Posterior vena cava (tissue), 2 donors: ENCODE measurements at regions not wholly inside any gene's neighbourhood (a gene's known extent, or its start where the extent isn't known, plus 50 kb on each side); places are given as distances from the start of the nearest gene placed in this dataset.

ENCODE experiments used
- DNase-seq: peaks from one replicate; pipeline ENCODE4 v3.0.0-alpha.2; 2020; ENCODE audit warnings: low spot score
- intact Hi-C, 2 donors: fragments of 100-400 bp; cut with DNase I; formaldehyde crosslinking; loops; one replicate each; pipeline versions ENCODE4 v1.14.1 to v1.14.2; 2022 to 2023
- donor health status: DM: yes; HTN: yes; CAD: no.
- donor health status: DM: yes; HTN: yes; CAD: no.

DNA sequence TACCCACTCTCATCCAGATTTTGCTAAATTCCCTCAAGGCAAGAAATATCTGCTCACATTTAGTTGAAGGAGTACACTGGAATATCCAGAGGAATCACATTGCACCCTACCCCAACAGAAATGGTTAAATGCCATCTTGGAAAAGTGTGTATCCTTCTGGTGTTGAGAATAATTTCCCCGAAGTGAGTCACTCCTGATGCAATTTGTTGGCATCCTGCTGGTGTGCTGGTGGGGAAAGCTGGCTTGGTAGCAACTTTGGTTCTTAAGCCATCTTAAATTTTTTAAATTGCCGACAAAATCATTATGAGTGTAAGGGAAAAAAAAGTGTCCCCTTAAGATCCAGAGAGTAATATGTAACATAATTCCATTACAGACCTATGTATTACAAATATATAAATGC lies 337.3 kb upstream of the DACH1 start:
- intact Hi-C loops: no loop called here
- no peak for DNase-seq

DNA sequence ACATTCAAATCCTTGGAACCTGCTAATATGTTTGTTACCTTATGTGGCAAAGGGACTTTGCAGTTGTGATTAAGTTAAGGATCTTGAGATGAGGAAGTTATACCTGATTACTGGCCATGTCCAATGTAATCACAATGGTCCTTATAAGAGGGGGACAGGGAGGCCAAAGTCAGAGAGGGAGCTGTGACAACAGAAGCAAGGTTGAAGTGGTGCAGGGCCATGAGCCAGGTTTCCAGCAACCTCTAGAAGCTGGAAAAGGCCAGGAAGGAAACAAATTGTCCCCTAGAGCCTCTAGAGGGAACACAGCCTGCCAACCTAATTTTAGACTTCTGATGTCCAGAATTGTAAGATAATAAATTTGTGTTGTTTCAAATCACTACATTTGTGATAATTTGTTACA lies 334.7 kb upstream of the DACH1 start:
- no peak for DNase-seq
- intact Hi-C loops: no loop called here

DNA sequence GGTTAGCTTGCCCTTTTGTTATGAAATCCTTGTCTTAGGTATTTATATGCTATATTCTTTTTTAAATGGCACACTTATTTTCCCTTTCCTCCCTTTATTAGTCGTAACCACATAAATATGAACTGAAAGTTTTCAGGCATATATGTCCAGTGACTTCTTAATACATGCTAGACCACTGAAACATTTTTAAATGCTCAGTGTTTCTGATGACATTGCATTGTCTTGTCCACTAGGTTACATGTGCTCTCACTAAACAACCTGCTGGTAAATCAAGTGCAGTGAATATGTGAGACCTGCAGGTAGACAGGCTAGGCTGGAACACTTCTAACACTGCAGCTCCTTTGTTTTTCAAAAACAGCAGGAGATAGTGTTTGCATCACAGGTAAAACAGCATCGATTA lies 332.6 kb upstream of the DACH1 start:
- no peak for DNase-seq
- intact Hi-C loops: no loop called here

DNA sequence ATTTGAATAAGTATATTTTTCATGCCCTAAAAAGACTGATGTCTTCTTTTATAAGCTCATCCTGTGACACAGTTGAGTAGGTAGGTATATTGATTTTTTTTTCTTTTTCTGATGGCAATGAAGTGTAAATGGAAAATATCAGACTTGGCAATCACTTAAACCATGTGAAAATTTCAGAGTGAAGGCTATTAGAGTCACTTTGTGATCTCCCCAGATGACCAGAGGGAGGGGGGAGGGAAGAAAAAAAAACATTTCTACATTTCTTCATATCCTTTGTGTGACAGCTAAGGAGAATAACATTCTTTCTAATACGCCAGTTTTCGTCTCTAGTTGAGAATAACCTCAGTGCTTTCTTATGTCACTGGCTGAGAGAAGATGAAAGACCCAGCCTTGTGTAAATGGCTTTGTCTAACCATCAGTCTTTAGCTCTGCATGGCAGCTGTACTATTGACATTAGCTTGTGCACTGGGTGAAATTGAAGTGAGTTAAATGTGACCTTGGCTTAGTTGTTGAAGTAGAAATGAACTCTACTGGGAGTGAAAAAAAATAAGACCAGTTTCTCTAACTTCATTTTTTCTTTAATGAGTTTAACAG lies 332.1 kb upstream of the DACH1 start:
- intact Hi-C loops: no loop called here
- DNase-seq: no peak

DNA sequence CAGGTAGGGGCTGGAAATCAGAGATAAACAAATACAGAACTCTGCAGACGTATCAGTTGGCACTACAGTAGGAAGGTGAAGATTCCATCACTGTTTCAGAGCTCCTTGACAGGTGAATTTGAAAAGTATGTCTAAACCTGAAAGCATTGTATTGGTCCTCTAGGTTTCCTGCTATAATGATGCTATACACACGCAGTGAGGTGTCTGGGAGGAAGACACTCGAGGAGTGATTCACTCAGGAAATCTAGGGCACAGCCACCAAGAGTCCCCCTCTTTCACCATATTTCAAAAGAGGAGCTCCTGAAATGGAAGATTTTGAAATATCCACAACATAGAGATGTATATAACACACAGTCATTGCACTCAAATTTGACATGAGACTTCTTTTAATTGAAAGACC lies 331.0 kb upstream of the DACH1 start:
- no peak for DNase-seq
- intact Hi-C loops: no loop called here

DNA sequence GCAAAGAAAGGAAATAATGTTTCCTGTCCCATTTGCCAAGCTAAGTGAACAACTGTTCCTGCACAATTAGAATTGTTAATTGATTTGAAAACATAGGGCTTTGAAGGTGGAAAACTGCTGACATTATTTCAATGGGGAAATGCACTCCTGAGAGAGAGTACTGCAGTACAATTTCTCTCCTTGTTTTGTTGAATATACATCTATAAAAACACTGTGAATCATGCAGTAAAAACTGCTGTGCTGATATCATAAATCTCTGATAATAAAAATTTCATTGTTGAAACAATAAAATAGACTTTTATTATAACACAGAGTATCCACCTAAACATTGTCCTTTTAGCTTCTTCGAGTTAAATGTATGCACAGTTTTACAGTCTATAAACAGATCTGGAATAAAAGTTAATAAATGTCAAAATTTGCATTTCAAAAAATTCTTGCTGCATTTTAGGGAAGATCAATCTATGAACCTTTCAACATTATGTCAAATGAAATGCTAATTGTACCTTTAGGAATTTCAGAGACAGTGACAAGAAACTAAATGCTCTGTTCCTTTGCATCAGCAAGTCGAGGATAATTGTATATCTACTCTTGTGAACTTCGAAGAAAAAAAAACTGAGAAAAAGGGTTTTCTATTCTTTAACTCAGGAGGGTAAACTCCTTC lies 328.2 kb upstream of the DACH1 start:
- DNase-seq: no peak
- intact Hi-C loops: no loop called here

DNA sequence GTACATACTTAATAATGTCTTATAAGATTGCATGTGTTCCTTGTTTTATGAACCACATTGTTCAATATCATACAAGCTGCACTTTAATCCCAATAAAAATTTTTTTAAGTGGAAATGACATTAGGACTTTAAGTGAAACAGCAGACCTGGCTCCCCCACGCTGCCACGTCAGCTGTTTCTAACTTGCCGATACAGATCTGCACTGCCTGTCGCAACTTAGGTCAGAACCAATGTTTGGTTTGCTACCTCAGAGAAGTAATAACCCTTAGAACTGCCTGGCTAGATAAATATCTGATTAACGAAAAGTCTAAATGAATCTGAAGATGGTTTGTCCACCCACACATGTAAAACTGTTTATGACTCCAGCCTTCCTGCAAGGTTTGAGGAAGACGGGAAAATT lies 327.5 kb upstream of the DACH1 start:
- DNase-seq: no peak

DNA sequence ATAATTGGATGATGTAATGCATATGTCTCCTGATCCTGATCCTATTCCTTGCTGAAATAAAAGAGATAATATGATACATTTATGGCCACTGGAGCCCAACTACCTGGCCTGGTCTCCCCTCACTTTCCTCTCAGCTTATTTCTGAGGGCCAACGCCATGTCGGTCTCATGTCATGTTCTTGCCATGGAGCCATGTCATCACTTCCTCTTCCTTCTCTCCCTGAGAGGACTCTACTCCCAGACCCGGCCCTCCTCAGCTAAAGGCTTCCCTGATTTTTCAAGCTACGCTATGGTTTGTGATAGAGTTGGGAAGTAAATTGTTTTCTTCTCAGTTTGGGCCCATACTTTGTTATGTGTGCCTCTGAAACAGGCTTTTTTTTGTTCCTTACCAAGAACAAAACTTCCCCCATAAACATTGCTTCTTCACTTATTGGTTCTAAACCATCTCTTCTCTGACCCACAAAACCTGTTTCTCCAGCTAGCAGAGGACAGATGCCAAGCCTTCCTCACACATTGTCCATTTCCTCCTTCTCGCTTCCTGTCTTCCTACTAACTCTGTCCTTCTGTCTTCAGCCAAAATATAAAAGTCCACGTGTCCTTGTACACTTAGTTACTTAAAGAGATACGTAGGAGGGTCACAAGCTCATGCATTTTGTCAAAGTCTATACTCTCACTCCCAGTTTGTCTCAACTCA lies 319.9 kb upstream of the DACH1 start:
- intact Hi-C loops: no loop called here

More for the DNA sequence above, 327.5 kb upstream of the DACH1 start:
- intact Hi-C loops: no loop called here

DNA sequence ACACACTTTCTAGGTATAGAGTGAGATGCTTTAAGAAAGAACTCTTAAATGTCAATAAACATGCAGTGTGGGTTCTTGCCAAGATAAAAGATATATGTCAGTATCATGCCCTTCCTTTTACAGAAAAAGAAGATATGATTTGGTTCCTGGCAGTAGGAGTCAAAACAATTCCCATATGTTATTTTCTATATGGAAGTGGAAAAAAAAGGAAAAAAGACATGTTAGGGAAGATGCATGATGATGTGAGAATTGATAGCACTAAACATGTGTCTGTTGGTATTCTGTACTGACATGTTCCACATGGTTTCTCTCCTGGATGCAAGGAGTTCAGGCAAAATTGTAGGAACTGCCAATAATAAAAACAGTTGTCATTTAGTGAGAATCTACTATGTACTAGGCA lies 318.8 kb upstream of the DACH1 start:
- intact Hi-C loops: no loop called here
- no peak for DNase-seq

More for the DNA sequence above, 319.9 kb upstream of the DACH1 start:
- DNase-seq: no peak

DNA sequence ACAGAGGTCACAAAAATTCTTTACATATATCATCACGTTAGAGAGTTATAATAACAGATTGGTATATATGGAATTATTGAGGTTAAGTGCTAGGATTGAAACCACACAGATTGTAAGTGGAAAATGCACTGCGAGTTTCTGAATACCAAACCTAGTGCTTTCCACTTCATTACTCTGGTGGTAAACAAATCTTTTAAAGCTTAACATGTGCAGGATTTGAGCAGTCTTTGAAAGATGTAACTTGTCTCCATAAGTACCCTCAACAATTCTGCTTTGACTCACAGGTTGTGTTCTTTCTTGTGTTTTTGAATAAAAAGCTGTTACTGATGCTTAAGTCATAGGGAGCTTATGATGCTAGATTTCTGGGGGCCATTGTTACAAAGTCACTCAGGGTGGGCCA lies 314.7 kb upstream of the DACH1 start:
- intact Hi-C loops: no loop called here
- no peak for DNase-seq

DNA sequence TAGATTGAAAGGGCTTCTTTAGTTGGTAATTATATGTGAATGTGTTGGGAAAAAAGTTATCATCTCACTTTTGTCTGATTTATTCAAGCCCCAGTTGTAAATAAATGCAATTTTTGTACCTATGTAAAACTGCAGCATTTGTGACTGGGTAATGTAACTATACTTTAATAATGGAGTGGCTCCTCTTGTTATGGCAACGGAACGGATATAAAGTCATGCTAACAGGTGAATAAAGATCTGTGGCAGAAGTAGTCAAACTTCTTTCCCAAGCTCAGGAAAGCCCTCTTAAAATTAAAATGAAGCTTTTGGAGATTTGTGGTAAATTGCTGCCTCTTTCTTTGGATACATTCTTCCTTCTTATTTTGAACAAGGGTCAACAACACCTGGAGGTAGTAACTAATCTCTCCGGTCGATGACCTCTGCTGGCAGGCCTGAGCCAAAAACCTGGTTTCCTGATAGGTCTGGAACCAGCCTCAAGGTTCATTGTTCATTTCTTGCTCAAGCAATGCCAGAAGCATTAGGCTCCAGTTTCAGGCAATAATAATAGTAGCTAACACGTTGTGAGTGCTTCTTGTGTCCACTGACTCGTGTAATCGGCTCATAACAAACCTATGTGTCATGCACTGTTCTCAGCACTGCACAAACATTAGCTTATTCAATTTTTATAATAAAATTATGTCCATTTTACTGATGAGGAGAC lies 313.4 kb upstream of the DACH1 start:
- no peak for DNase-seq
- intact Hi-C loops: no loop called here

DNA sequence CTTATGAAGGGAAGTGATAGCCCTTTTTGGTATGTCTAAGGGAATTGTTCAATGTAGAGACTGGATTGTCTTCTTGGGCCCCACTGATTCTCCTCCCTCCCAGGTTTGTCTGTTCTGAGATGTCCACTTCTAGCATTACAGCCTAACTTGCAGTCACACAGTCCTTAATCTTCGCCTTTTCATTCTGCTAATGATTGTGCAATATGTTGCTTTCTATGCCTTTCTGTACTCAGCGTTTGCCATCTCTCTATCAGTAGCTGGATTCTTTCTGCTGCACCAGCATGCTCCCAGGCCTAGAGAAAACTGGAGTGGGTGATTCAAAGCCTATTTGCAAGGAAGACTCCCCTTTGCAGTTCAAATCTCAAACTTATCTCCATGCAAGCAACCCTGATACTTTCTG lies 307.5 kb upstream of the DACH1 start:
- intact Hi-C loops: loop anchor here in 1 of 2 donors (5.0 kb wide), 1 partner anchor 527 kb away; no protein-coding TSS in a partner anchor
- no peak for DNase-seq

DNA sequence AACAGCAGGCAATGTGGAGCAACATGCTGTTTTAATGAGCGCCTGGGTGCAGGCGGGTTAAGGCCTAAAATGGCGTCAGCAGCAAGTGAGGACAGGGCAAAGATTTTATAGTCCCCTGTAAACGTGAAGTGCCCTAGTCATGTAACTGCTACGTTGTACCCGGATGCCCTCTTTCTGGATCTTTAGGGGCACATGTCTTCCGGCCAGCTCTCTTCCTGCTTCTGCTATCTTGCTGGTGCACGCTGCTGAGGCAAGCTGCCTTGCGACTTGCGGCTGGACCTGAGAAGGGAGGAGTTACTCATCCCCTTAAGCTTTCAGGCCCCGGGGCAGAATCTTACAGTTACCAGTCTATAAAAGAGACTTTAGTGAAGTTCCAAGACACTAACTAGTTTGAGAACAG lies 303.6 kb upstream of the DACH1 start:
- intact Hi-C loops: loop anchor here in 1 of 2 donors (5.0 kb wide), 1 partner anchor 523 kb away; no protein-coding TSS in a partner anchor
- DNase-seq: no peak

DNA sequence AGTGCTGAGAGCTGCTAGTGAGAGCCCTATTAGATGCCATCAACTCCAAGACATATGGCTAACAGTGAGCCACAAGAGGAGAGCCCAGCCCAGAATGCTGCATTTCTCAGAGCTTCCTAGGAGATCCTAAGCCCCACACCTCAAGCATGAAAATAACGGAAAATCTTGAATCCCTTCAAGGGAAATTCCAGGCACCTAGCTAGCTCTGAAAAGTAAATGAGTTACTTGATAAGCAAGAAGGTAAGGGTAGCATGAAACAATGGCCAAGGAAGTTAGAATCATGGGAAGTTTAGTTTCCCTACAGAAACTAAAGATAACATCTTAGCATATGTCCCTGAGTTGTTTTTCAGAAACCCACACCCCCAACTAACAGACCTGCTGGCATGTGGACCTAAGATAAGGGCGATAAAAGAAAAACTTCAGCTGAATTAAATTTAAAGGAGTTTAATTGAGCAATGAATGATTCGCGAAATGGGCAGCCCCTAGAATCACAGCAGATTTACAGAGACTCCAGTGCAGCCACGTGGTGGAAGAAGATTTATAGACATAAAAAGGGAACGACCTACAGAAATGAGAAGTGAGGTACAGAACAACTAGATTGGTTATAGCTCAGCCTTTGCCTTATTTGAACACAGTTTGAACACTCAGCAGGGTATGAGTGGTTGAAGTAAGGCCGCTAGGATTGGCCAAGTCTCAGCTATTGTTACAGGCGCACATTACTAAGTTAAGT lies 301.3 kb upstream of the DACH1 start:
- intact Hi-C loops: loop anchor here in 1 of 2 donors (5.0 kb wide), 1 partner anchor 1236 kb away; no protein-coding TSS in a partner anchor
- DNase-seq: no peak

DNA sequence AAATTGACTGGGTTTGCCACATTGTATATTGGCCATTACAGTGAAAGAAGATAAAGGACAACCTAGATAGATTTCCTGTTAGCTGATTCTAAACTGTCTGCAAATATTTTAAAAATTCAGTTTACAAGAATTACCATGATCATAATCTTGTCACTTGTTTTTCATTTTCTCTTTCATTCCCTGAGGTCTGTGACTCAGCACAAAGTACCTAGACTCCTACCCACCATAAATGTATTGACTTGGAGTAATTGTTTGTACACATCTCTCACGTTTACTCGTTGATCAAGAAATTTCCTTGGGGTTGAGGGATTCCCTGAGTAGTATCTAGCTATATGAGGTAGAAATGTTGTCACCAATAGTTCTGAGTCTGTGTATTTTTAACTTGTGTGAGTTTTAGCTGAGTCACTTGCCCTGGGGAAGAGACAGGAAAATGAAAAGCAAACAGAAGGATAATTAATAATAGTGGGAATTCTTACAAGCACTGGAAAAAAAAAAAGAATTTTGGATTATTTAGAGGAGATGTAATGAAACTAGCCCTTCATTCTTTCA lies 299.2 kb upstream of the DACH1 start:
- no peak for DNase-seq
- intact Hi-C loops: loop anchor here in 1 of 2 donors (5.0 kb wide), 1 partner anchor 1234 kb away; no protein-coding TSS in a partner anchor

DNA sequence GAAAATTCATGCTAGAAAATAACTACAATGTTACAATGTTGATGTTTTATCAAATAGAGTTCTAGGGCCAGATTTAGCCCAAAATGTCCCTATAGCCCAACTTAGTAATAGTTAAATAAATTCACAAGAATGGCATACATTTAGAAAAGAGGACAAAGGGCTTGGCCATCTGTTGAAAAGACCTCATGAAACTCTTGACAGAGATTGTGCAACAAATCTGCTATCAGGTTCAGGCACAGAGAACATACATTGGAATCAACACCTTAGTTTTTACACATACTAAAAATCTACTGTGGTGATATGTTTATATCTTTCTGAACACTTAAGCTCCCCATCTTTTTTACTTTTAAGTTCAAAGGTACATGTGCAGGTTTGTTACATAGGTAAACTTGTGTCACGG lies 298.3 kb upstream of the DACH1 start:
- intact Hi-C loops: loop anchor here in 1 of 2 donors (5.0 kb wide), 1 partner anchor 1233 kb away; no protein-coding TSS in a partner anchor
- DNase-seq: no peak

DNA sequence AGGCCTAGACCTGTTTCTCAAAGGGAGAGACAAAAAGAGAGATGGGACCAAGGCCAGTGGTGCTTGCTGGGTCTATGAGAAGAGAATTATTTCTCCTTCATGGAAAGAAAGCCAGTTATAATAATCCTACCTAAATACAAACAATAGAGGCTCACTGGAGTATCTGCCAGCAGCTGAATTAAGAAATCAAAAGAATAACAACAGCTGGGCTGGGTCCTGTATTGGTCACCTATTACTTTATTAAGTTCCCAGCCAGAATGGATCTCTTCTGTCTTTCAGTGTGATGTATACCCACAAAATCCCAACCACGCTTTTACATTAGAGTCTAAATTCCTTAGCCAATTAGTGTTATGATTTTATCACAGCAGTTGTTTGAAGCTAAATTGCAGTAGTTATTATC lies 297.8 kb upstream of the DACH1 start:
- intact Hi-C loops: loop anchor here in 1 of 2 donors (5.0 kb wide), 1 partner anchor 1233 kb away; no protein-coding TSS in a partner anchor
- no peak for DNase-seq

DNA sequence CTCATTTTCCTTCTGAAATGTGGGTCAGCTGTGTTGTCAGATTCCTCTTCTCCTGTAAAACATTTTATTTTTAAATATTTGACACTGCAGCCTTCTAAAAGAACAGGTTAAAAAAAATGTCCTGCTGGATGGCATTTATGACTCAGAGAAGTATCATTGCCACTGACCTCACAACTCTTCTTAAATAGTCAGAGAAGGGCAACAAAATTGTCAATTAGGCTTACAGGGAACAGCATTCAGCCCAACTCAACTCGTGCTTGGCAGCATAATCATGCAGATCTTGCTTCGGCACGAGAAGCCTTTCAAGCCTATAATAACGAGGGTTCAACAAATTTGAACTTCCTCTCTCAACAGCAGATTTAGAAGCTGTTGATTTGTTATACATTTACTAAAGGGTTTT lies 296.7 kb upstream of the DACH1 start:
- DNase-seq: no peak
- intact Hi-C loops: no loop called here

DNA sequence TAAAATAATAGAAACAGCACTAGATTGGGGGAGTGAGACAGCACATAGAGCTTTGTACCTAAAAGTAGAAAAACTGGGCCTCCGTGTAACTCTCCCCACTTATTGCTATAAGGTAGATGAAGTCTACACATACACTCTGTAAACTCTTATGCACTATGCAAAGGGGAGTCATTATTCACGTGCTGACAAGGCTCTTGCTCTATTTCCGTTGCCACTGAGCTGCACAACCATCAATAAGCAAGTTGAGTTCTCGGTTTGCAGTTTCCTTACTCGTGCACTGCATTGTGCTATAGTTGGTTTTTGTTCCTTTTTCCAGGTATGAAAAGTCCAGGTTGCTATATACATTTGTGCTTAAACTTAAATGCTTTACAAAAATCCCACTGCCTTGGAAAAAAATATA lies 294.0 kb upstream of the DACH1 start:
- no peak for DNase-seq
- intact Hi-C loops: no loop called here
